ENCODE measurements at regions not wholly inside any gene's neighbourhood (a gene's known extent, or its start where the extent isn't known, plus 50 kb on each side); places are given as distances from the start of the nearest gene placed in this dataset.

DNA sequence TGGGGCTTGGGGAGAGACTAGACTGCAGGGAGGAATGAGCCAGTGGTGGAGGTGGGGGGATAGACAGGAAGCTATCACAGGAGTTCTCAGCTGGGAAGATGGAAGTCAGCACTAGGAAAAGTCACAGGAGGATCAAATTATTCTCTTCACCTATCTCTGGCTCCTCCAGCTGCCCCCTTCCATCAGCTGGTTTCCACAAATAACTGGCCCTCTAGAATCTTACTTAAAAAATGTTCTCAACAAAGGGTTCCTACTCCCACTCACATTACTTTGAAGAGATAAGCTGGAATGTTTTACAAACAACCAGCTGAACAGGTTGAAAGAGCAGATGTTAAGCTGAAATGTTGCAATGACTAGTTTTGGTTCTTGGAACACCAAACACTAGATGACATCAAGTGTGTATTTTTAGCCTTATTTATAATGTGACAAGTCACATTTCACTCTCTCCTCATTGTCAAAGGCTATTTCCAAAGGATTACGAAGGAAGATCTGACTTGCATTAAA is 102.7 kb upstream of the AADACL2 start:
- TF ChIP-seq, protein P1, sequence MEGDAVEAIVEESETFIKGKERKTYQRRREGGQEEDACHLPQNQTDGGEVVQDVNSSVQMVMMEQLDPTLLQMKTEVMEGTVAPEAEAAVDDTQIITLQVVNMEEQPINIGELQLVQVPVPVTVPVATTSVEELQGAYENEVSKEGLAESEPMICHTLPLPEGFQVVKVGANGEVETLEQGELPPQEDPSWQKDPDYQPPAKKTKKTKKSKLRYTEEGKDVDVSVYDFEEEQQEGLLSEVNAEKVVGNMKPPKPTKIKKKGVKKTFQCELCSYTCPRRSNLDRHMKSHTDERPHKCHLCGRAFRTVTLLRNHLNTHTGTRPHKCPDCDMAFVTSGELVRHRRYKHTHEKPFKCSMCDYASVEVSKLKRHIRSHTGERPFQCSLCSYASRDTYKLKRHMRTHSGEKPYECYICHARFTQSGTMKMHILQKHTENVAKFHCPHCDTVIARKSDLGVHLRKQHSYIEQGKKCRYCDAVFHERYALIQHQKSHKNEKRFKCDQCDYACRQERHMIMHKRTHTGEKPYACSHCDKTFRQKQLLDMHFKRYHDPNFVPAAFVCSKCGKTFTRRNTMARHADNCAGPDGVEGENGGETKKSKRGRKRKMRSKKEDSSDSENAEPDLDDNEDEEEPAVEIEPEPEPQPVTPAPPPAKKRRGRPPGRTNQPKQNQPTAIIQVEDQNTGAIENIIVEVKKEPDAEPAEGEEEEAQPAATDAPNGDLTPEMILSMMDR (IDR thresholded peaks at IDR 0.05), result no peak
- TF ChIP-seq SIN3A (IDR thresholded peaks at IDR 0.05; ENCODE audit: borderline replicate concordance, insufficient read depth, low read depth, low read length) (no peak), POLR2AphosphoS5 (IDR thresholded peaks at IDR 0.05; ENCODE audit: low read depth, low read length) (no peak)
- TF ChIP-seq, protein P2, sequence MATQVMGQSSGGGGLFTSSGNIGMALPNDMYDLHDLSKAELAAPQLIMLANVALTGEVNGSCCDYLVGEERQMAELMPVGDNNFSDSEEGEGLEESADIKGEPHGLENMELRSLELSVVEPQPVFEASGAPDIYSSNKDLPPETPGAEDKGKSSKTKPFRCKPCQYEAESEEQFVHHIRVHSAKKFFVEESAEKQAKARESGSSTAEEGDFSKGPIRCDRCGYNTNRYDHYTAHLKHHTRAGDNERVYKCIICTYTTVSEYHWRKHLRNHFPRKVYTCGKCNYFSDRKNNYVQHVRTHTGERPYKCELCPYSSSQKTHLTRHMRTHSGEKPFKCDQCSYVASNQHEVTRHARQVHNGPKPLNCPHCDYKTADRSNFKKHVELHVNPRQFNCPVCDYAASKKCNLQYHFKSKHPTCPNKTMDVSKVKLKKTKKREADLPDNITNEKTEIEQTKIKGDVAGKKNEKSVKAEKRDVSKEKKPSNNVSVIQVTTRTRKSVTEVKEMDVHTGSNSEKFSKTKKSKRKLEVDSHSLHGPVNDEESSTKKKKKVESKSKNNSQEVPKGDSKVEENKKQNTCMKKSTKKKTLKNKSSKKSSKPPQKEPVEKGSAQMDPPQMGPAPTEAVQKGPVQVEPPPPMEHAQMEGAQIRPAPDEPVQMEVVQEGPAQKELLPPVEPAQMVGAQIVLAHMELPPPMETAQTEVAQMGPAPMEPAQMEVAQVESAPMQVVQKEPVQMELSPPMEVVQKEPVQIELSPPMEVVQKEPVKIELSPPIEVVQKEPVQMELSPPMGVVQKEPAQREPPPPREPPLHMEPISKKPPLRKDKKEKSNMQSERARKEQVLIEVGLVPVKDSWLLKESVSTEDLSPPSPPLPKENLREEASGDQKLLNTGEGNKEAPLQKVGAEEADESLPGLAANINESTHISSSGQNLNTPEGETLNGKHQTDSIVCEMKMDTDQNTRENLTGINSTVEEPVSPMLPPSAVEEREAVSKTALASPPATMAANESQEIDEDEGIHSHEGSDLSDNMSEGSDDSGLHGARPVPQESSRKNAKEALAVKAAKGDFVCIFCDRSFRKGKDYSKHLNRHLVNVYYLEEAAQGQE (IDR thresholded peaks at IDR 0.05; ENCODE audit: insufficient read depth in 1 of 2, low read depth in 2 of 2, low read length in 1 of 2), result no peak
